ENCODE measurements at regions not wholly inside any gene's neighbourhood (a gene's known extent, or its start where the extent isn't known, plus 50 kb on each side); places are given as distances from the start of the nearest gene placed in this dataset.

- no peak overlapping the region for H3K27ac Mint-ChIP-seq
- no peak overlapping the region for H3K4me3 Mint-ChIP-seq
- no peaks in the 10 kb centered on the region for H3K27me3 Mint-ChIP-seq
- no peaks in the 10 kb centered on the region for H3K4me1 Mint-ChIP-seq (ENCODE audit: low read depth)
- peaks cover 1% of the 10 kb centered on the region for H3K9me3 Mint-ChIP-seq (ENCODE audit: low read depth)
- no peaks in the 10 kb centered on the region for H3K36me3 Mint-ChIP-seq
These were observed 230.6 kb upstream of the CD180 start for GRCh38 chr5:67426961-67427849.

DNA sequence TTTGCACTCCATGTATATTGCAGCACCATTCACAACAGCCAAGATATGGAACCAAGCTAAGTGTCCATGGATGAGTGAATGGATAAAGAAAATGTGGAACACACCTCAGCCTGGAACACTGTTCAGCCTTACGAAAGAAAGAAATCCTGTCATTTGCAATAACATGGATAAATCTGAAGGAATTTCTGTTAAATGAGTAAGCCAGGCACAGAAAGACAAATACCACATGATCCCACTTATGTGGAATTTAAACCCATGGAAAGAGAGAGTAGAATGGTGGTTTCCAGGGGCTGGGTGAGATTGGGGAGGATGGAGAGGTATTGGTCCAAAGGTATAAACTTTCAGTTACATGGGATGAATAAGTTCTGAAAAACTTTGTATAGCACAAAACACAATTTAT, 228.9 kb upstream of the CD180 start:
- Mint-ChIP-seq H3K27ac (no peak overlapping the region), H3K9me3 (ENCODE audit: low read depth) (peaks cover 7% of the 10 kb centered on the region), H3K36me3 (peaks cover 4% of the 10 kb centered on the region), H3K27me3 (no peaks in the 10 kb centered on the region), H3K4me3 (no peak overlapping the region), H3K4me1 (ENCODE audit: low read depth) (no peaks in the 10 kb centered on the region)

DNA sequence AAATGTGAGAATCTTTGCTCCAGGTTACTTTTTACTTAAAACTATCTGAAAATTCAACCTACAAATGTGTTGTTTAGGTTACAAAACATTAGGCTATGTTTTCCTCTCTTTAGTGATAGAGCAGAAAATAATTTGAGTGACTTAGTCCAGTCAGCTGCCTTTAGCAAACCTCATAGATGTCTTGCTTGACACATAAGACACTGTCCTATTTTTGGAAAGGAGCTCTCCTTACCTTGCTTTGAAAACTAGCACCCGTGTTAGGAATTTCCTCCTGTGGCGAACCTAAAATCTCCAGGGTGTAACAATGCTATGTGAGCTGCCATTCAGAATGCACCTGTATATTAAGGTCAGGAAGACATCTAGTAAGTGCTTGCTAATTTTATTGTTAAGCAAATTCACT, 221.2 kb upstream of the CD180 start:
- Mint-ChIP-seq H3K4me1 (ENCODE audit: low read depth) (peaks cover 13% of the 10 kb centered on the region), H3K27me3 (no peaks in the 10 kb centered on the region), H3K4me3 (no peak overlapping the region), H3K27ac (no peak overlapping the region), H3K36me3 (peaks cover 4% of the 10 kb centered on the region), H3K9me3 (ENCODE audit: low read depth) (peaks cover 7% of the 10 kb centered on the region)

- Mint-ChIP-seq H3K4me3 (no peak overlapping the region), H3K36me3 (peaks cover 4% of the 10 kb centered on the region), H3K4me1 (ENCODE audit: low read depth) (peaks cover 13% of the 10 kb centered on the region), H3K27ac (no peak overlapping the region), H3K9me3 (ENCODE audit: low read depth) (peaks cover 4% of the 10 kb centered on the region), H3K27me3 (no peaks in the 10 kb centered on the region)
These were observed 220.4 kb upstream of the CD180 start for GRCh38 chr5:67416986-67417385.

DNA sequence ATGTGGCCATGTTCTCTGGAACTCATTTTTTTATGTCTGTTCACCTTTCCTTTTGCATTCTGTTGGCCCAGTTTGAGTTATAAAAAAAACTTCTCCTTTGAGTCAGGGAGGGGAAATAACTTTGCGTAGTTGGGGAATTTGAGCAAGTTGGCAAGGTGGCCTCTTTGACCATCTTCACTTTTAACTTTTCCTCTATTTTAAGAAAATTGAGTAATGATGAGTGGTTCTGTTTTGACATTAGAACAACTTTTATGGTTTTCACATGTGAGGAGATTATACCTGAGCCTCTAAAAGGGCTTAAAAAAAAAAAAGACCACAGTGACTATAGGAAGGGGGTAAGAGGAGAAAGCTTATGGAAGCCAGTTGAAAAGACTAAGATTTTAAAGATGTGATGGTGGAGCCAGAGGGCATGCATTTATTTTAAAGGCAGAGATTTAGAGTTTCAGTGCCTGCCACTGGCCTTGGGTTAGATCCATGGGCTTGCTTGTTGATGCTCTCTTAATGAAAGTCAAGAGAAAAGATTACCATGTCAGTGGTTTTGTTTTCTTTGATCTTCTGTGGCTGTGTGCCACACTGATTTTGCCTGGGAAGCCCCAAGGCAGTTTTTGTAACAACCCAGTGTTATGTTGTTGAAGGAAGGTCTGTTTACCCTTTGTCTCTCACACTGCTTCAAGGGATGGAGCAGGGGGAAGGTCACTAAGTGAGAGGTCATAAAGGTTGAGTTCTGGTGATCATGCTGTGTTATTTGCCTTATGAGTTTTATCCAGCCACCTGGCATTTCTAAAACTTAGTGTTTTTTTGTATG, 219.7 kb upstream of the CD180 start:
- Mint-ChIP-seq H3K27me3 (no peaks in the 10 kb centered on the region), H3K4me3 (no peak overlapping the region), H3K4me1 (ENCODE audit: low read depth) (peaks cover 13% of the 10 kb centered on the region), H3K36me3 (peaks cover 4% of the 10 kb centered on the region), H3K9me3 (ENCODE audit: low read depth) (no peaks in the 10 kb centered on the region), H3K27ac (no peak overlapping the region)

GRCh38 chr5:67414712-67415111, 218.1 kb upstream of the CD180 start:
- Mint-ChIP-seq H3K4me1 (ENCODE audit: low read depth) (peaks cover 13% of the 10 kb centered on the region), H3K9me3 (ENCODE audit: low read depth) (no peaks in the 10 kb centered on the region), H3K36me3 (peaks cover under 1% of the 10 kb centered on the region), H3K27me3 (peaks cover 2% of the 10 kb centered on the region), H3K27ac (no peak overlapping the region), H3K4me3 (no peak overlapping the region)

DNA sequence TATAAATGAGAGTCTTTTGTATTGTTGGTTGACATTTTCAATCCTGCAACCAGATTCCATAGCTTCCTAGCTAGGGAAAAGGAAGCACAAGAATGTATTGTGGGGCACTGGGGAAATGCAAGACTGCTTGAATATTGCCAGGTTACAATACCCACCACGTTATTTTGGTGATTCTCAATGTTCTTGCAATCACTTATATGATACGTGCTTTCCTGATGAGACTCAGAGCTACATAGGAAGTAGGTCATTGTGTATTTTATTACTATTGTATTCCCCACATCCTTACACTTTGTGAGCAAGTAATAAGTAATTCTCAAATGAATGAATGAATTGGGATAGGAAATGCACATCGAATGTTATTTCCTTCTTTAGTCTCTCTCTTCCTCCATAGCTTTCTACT, 217.1 kb upstream of the CD180 start:
- no peaks in the 10 kb centered on the region for H3K9me3 Mint-ChIP-seq (ENCODE audit: low read depth)
- H3K27me3 Mint-ChIP-seq: peaks cover 3% of the 10 kb centered on the region

GRCh38 chr5:67409126-67409777, 212.7 kb upstream of the CD180 start:
- Mint-ChIP-seq H3K9me3 (ENCODE audit: low read depth) (no peaks in the 10 kb centered on the region), H3K36me3 (peaks cover 2% of the 10 kb centered on the region), H3K27me3 (peaks cover 3% of the 10 kb centered on the region), H3K4me1 (ENCODE audit: low read depth) (no peaks in the 10 kb centered on the region), H3K27ac (no peak overlapping the region), H3K4me3 (no peak overlapping the region)

More for the DNA sequence above, 217.1 kb upstream of the CD180 start:
- no peak overlapping the region for H3K4me3 Mint-ChIP-seq
- peaks cover 13% of the 10 kb centered on the region for H3K4me1 Mint-ChIP-seq (ENCODE audit: low read depth)
- H3K27ac Mint-ChIP-seq: no peak overlapping the region
- H3K36me3 Mint-ChIP-seq: peaks cover 2% of the 10 kb centered on the region

DNA sequence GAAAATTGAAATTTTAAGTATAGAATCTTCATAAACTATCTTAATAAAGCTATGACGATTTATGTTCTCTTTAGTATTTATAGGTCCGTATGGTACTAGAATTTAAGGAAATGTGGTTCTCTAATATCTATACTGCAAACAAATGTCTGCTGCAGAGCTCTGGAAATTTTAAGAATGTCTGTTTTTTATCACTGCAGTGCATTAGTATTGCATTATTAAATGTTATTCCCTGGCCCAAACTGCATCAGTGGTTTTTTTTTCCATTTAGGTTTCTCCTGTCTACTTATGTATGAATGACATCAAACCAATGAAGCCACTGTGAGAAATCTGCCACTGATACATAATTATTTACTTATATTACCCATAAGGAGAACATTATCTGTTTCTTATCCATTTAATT, 211.4 kb upstream of the CD180 start:
- no peaks in the 10 kb centered on the region for H3K9me3 Mint-ChIP-seq (ENCODE audit: low read depth)
- H3K4me3 Mint-ChIP-seq: no peak overlapping the region
- H3K27me3 Mint-ChIP-seq: peaks cover 3% of the 10 kb centered on the region
- H3K36me3 Mint-ChIP-seq: peaks cover 2% of the 10 kb centered on the region
- H3K27ac Mint-ChIP-seq: no peak overlapping the region
- H3K4me1 Mint-ChIP-seq (ENCODE audit: low read depth): no peaks in the 10 kb centered on the region

DNA sequence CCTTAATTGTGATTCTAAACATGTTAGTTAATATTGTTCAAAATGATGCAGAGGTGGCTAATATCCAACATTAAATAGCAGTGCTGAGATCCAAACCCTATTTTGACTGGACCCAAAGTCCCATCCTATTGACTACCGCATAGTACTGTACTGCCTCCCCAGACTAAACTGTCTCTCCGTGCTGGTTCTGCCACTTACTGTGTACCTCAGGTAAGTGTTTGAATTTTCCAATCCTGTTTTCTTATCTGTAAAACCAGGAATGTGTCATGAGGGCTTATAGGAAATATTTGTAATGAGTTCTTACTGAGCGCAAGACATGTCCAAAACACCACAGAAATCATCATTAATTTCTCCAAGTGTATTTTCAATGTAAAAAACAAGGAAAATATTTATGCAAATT, 209.2 kb upstream of the CD180 start:
- H3K4me3 Mint-ChIP-seq: no peak overlapping the region
- H3K36me3 Mint-ChIP-seq: peaks cover 2% of the 10 kb centered on the region
- no peak overlapping the region for H3K27ac Mint-ChIP-seq
- H3K4me1 Mint-ChIP-seq (ENCODE audit: low read depth): no peaks in the 10 kb centered on the region
- H3K27me3 Mint-ChIP-seq: peaks cover 3% of the 10 kb centered on the region
- no peaks in the 10 kb centered on the region for H3K9me3 Mint-ChIP-seq (ENCODE audit: low read depth)

DNA sequence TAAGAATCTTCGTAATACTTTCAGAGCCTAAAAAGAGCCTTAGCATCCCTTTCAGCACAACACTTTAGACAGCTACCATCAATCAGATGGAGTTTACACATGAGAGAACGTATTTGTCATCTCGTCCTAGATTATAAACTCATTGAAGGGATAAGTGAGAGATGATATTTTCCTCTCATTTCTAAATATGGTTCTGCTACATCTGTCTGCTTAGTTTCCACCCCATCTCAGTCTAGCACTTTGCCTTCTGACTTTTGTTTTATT, 208.4 kb upstream of the CD180 start:
- Mint-ChIP-seq H3K36me3 (peaks cover 2% of the 10 kb centered on the region), H3K27me3 (peaks cover 1% of the 10 kb centered on the region), H3K9me3 (ENCODE audit: low read depth) (no peaks in the 10 kb centered on the region), H3K27ac (no peak overlapping the region), H3K4me1 (ENCODE audit: low read depth) (no peaks in the 10 kb centered on the region), H3K4me3 (no peak overlapping the region)

DNA sequence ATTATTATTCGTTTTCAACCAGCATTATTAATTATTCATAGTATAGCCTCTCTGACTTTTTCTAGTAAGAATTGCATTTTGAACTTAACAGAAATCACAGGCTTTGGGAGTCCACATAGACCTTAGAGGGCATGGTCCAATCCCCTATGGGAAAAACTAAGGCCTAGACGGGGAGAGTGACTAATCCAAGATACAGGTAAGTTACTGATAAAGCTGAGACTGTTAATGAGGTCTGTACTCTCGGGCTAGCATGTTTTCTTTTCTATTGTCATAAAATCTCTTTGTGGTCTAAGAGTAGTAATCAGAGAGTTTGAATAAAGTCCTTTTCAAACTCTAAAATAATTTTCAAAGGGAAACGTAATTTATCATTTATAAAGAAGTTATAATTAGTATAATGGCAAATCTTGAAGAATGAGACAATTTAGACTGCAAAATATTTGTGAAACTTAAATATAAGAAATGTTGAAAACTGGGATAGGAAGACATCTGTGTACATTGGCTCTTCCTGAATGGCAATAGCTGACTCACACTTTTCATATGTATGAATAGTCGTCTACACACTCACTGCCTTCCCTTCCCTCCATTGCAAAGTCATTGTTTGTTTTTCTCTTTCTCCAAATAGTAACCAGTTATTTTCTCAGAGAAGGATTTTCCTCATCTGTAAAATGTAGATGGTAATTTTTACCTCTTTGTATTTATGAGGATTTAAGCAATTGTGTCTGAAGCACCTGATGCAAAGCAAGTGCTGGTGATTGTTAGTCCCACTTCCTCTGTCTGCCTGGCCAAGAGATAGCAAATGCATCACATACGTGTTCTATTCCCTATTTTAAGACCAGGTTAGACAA, 207.9 kb upstream of the CD180 start:
- H3K4me3 Mint-ChIP-seq: no peak overlapping the region
- no peak overlapping the region for H3K27ac Mint-ChIP-seq
- H3K4me1 Mint-ChIP-seq (ENCODE audit: low read depth): no peaks in the 10 kb centered on the region
- peaks cover 1% of the 10 kb centered on the region for H3K27me3 Mint-ChIP-seq
- no peaks in the 10 kb centered on the region for H3K36me3 Mint-ChIP-seq
- no peaks in the 10 kb centered on the region for H3K9me3 Mint-ChIP-seq (ENCODE audit: low read depth)

GRCh38 chr5:67402526-67402925, 205.9 kb upstream of the CD180 start:
- Mint-ChIP-seq H3K4me3 (no peak overlapping the region), H3K27ac (no peak overlapping the region), H3K4me1 (ENCODE audit: low read depth) (no peaks in the 10 kb centered on the region), H3K27me3 (no peaks in the 10 kb centered on the region), H3K36me3 (no peaks in the 10 kb centered on the region), H3K9me3 (ENCODE audit: low read depth) (no peaks in the 10 kb centered on the region)

DNA sequence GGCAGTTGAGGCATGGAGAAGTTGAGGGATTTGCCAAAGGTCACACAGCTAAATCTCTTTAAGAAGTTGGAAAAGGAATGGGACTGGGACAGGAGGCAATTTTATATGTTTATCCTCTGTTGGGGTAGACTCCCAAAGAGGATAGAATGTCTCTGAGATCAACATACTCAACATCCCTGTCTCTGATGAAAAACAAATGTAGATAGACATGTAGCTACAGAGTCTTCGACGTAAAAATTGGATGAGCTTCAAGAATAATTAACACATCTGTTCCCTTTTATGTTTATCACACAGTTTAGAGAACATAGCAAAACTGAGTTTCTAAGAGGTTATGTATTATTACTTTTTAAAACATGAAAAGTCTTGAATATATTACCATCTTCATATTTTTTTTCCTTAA, 204.6 kb upstream of the CD180 start:
- H3K27ac Mint-ChIP-seq: no peak overlapping the region
- no peaks in the 10 kb centered on the region for H3K27me3 Mint-ChIP-seq
- H3K4me3 Mint-ChIP-seq: no peak overlapping the region
- H3K4me1 Mint-ChIP-seq (ENCODE audit: low read depth): no peaks in the 10 kb centered on the region
- H3K36me3 Mint-ChIP-seq: no peaks in the 10 kb centered on the region
- no peaks in the 10 kb centered on the region for H3K9me3 Mint-ChIP-seq (ENCODE audit: low read depth)

Data from activated naive CD8-positive, alpha-beta T cell (primary cell).